ENCODE measurements at regions not wholly inside any gene's neighbourhood (a gene's known extent, or its start where the extent isn't known, plus 50 kb on each side); places are given as distances from the start of the nearest gene placed in this dataset.
A peak's percentile ranks its signal among the peaks of the same experiment; 100 is the strongest.

DNA sequence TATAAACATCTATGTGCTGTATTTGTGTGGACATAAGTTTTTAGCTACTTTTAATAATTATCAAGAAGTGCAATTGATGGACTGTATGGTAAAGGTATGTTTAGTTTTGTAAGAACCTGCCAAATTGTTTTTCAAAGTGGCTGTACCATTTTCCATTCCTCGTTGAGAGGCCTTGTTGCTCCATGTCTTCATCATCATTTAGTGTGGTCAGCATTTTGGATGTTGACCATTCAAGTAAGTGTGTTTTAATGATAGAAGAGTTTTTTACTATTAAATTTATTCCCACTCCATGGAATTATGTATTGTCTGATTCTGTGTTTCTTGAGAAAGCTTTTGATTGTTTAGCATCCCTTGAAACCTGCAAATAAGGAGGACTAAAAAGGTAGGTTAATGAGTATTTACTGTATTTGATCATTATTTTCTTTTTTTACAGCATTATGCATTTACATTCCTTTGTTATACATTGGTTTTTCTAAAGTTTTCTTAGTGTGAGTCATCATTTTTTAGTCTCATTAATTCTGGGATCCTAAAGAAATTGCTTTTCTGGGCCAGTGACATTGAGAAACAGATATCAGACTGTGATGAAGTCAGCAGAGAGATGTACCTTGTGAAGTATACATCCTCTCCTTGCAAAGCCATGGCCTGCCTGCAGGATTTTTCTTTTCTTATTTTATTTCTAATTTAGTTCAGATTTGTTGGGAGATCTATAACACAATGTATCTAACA, 312.8 kb upstream of the PTCHD4 start:
- CTCF ChIA-PET, result no interaction called here
- no peak overlapping the region for H3K27ac ChIP-seq (ENCODE audit: low read length)
- no peaks in the 10 kb centered on the region for H4K20me1 ChIP-seq (ENCODE audit: low read length)

GRCh38 chr6:48419992-48420391, 309.0 kb upstream of the PTCHD4 start:
- TF ChIP-seq, protein P1, sequence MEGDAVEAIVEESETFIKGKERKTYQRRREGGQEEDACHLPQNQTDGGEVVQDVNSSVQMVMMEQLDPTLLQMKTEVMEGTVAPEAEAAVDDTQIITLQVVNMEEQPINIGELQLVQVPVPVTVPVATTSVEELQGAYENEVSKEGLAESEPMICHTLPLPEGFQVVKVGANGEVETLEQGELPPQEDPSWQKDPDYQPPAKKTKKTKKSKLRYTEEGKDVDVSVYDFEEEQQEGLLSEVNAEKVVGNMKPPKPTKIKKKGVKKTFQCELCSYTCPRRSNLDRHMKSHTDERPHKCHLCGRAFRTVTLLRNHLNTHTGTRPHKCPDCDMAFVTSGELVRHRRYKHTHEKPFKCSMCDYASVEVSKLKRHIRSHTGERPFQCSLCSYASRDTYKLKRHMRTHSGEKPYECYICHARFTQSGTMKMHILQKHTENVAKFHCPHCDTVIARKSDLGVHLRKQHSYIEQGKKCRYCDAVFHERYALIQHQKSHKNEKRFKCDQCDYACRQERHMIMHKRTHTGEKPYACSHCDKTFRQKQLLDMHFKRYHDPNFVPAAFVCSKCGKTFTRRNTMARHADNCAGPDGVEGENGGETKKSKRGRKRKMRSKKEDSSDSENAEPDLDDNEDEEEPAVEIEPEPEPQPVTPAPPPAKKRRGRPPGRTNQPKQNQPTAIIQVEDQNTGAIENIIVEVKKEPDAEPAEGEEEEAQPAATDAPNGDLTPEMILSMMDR (conservative IDR thresholded peaks at IDR 0.05; ENCODE audit: low read depth, low read length), result no peak
- TF ChIP-seq EZH2phosphoT487 (IDR thresholded peaks at IDR 0.05; ENCODE audit: borderline replicate concordance, low read length), result no peak
- TF ChIP-seq EZH2 (IDR thresholded peaks at IDR 0.05; ENCODE audit: low read length, unreplicated experiment), result no peak
- no peak for ATAC-seq
- no peak overlapping the region for H3K9ac ChIP-seq (ENCODE audit: low read length)
- no peaks in the 10 kb centered on the region for H3K9me2 ChIP-seq (replicated peaks; ENCODE audit: low read length)
- H3F3A ChIP-seq (ENCODE audit: low read length, unreplicated experiment), result no peaks in the 10 kb centered on the region
- DNase-seq, result no peak
- H3K27me3 ChIP-seq (ENCODE audit: low read length), result no peaks in the 10 kb centered on the region
- H3K4me2 ChIP-seq (ENCODE audit: low read length), result no peak overlapping the region
- H2AFZ ChIP-seq (ENCODE audit: low read length), result no peak overlapping the region
- no peak overlapping the region for H3K4me3 ChIP-seq (ENCODE audit: low read length)
- ChIA-PET POLR2A (ENCODE audit: unreplicated experiment) (no interaction called here), CTCF (no interaction called here)
- no peaks in the 10 kb centered on the region for H3K36me3 ChIP-seq (ENCODE audit: low read depth, low read length)
- H3K4me1 ChIP-seq (ENCODE audit: insufficient read depth, low read length), result peaks cover 7% of the 10 kb centered on the region; the same call in 1 of the 2 replicates
- H3K27ac ChIP-seq (ENCODE audit: low read length), result no peak overlapping the region
- BruUV-seq (replicated peaks), result no TSS peak
- intact Hi-C loops (cut with micrococcal nuclease), result no loop called here
- H3K9me3 ChIP-seq (ENCODE audit: low read length), result no peaks in the 10 kb centered on the region
- H3K79me2 ChIP-seq (ENCODE audit: low read length), result no peaks in the 10 kb centered on the region
- H4K20me1 ChIP-seq (ENCODE audit: low read length), result no peaks in the 10 kb centered on the region

More for the DNA sequence above, 312.8 kb upstream of the PTCHD4 start:
- no peak for TF ChIP-seq EZH2phosphoT487 (IDR thresholded peaks at IDR 0.05; ENCODE audit: borderline replicate concordance, low read length)
- no peak for TF ChIP-seq EZH2 (IDR thresholded peaks at IDR 0.05; ENCODE audit: low read length, unreplicated experiment)
- TF ChIP-seq, protein P1 (conservative IDR thresholded peaks at IDR 0.05; ENCODE audit: low read depth, low read length), result no peak
- ATAC-seq (peak; percentile 72), DNase-seq (peak; percentile 41)
- Histone ChIP-seq H2AFZ (ENCODE audit: low read length) (no peak overlapping the region), H3K27me3 (ENCODE audit: low read length) (no peaks in the 10 kb centered on the region), H3K4me3 (ENCODE audit: low read length) (no peak overlapping the region), H3K36me3 (ENCODE audit: low read depth, low read length) (no peaks in the 10 kb centered on the region), H3K9ac (ENCODE audit: low read length) (no peak overlapping the region), H3K9me2 (replicated peaks; ENCODE audit: low read length) (no peaks in the 10 kb centered on the region), H3K9me3 (ENCODE audit: low read length) (no peaks in the 10 kb centered on the region), H3K4me1 (ENCODE audit: insufficient read depth, low read length) (peaks cover 8% of the 10 kb centered on the region), H3K79me2 (ENCODE audit: low read length) (no peaks in the 10 kb centered on the region), H3K4me2 (ENCODE audit: low read length) (no peak overlapping the region), H3F3A (ENCODE audit: low read length, unreplicated experiment) (no peaks in the 10 kb centered on the region)
- intact Hi-C loops (cut with micrococcal nuclease), result no loop called here
- POLR2A ChIA-PET (ENCODE audit: unreplicated experiment), result no interaction called here
- BruUV-seq (replicated peaks), result no TSS peak

DNA sequence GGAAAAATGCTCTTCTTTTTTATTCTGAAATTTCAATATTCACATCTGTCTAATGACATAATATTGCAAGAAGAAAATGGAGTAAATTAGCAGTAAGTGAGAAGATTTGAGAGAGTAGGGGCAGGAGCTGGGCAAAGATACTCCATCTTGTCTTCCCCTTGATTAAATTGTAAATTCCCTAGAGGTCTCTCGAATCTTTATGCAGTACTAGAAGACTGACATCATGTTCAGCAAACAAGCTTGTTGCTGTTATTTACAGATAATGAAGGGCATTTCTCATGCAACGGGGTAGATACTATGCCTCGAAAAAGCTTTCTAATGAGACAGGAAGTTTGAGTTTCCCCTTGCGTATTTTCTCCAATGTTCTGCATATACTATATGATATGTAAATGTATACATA, 306.9 kb upstream of the PTCHD4 start:
- no peaks in the 10 kb centered on the region for H4K20me1 ChIP-seq (ENCODE audit: low read length)
- H3K4me1 ChIP-seq (ENCODE audit: insufficient read depth, low read length), result no peaks in the 10 kb centered on the region
- no peak overlapping the region for H3K4me3 ChIP-seq (ENCODE audit: low read length)
- no peaks in the 10 kb centered on the region for H3K36me3 ChIP-seq (ENCODE audit: low read depth, low read length)
- no peak overlapping the region for H3K27ac ChIP-seq (ENCODE audit: low read length)
- intact Hi-C loops (cut with micrococcal nuclease), result no loop called here
- ChIA-PET POLR2A (ENCODE audit: unreplicated experiment) (no interaction called here), CTCF (no interaction called here)
- H3K9me3 ChIP-seq (ENCODE audit: low read length), result no peaks in the 10 kb centered on the region
- no peak overlapping the region for H3K9ac ChIP-seq (ENCODE audit: low read length)
- no peaks in the 10 kb centered on the region for H3K27me3 ChIP-seq (ENCODE audit: low read length)
- no peaks in the 10 kb centered on the region for H3F3A ChIP-seq (ENCODE audit: low read length, unreplicated experiment)
- no peaks in the 10 kb centered on the region for H3K9me2 ChIP-seq (replicated peaks; ENCODE audit: low read length)
- TF ChIP-seq EZH2 (IDR thresholded peaks at IDR 0.05; ENCODE audit: low read length, unreplicated experiment) (no peak), EZH2phosphoT487 (IDR thresholded peaks at IDR 0.05; ENCODE audit: borderline replicate concordance, low read length) (no peak)
- TF ChIP-seq, protein P1 (conservative IDR thresholded peaks at IDR 0.05; ENCODE audit: low read depth, low read length), result no peak
- BruUV-seq (replicated peaks), result no TSS peak
- DNase-seq (no peak), ATAC-seq (no peak)
- H3K79me2 ChIP-seq (ENCODE audit: low read length), result no peaks in the 10 kb centered on the region
- H3K4me2 ChIP-seq (ENCODE audit: low read length), result no peak overlapping the region
- no peak overlapping the region for H2AFZ ChIP-seq (ENCODE audit: low read length)

Measured in PC-3 (cell line).